Midbrain (tissue), 1 donor: ENCODE measurements at regions not wholly inside any gene's neighbourhood (a gene's known extent, or its start where the extent isn't known, plus 50 kb on each side); places are given as distances from the start of the nearest gene placed in this dataset.
"Not testable (repeated sequence)": the region's sequence is repeated elsewhere in the genome, so short reads cannot be mapped to it uniquely, and the experiment has no call there.

ENCODE experiments used
- DNase-seq: peaks from one replicate; lab custom pipeline; 2025; lab: John Stamatoyannopoulos, UW

- DNase-seq: peak; percentile 66
Measured at GRCh38 chr4:141346144-141346543, 125.4 kb downstream of the ZNF330 start.

- no peak for DNase-seq
Measured at GRCh38 chr4:141347684-141348083, 127.0 kb downstream of the ZNF330 start.

GRCh38 chr4:141348125-141348524 is 127.4 kb downstream of the ZNF330 start:
- no peak for DNase-seq

- DNase-seq: no peak
Measured at GRCh38 chr4:141348573-141348972, 127.9 kb downstream of the ZNF330 start.

- DNase-seq: no peak
Measured at GRCh38 chr4:141349236-141349635, 128.5 kb downstream of the ZNF330 start.

- no peak for DNase-seq
Measured at GRCh38 chr4:141350122-141350905, 129.6 kb downstream of the ZNF330 start.

GRCh38 chr4:141352331-141352730 is 131.6 kb downstream of the ZNF330 start:
- DNase-seq: peak; percentile 23

GRCh38 chr4:141352909-141353525 is 132.3 kb downstream of the ZNF330 start:
- DNase-seq: no peak

GRCh38 chr4:141356321-141356962 is 135.7 kb downstream of the ZNF330 start:
- DNase-seq: no peak

- no peak for DNase-seq
Measured at GRCh38 chr4:141356963-141357335, 136.3 kb downstream of the ZNF330 start.

- not testable (repeated sequence) for DNase-seq
Measured at GRCh38 chr4:141368241-141368640, 147.5 kb downstream of the ZNF330 start.

- DNase-seq: no peak
Measured at GRCh38 chr4:141371206-141371605, 150.5 kb downstream of the ZNF330 start.

- no peak for DNase-seq
Measured at GRCh38 chr4:141375855-141376254, 155.2 kb downstream of the ZNF330 start.

- DNase-seq: no peak
Measured at GRCh38 chr4:141376769-141377168, 156.1 kb downstream of the ZNF330 start.

- DNase-seq: no peak
Measured at GRCh38 chr4:141387299-141387698, 166.6 kb downstream of the ZNF330 start.

- no peak for DNase-seq
Measured at GRCh38 chr4:141388481-141388880, 167.8 kb downstream of the ZNF330 start.

GRCh38 chr4:141389649-141390048 is 169.0 kb downstream of the ZNF330 start:
- DNase-seq: no peak

GRCh38 chr4:141390571-141390970 is 169.9 kb downstream of the ZNF330 start:
- DNase-seq: no peak

- no peak for DNase-seq
Measured at GRCh38 chr4:141391293-141391692, 170.6 kb downstream of the ZNF330 start.

GRCh38 chr4:141391771-141392170 is 171.1 kb downstream of the ZNF330 start:
- DNase-seq: no peak

GRCh38 chr4:141395246-141395830 is 174.6 kb downstream of the ZNF330 start:
- DNase-seq: no peak

GRCh38 chr4:141395919-141396318 is 175.2 kb downstream of the ZNF330 start:
- no peak for DNase-seq

GRCh38 chr4:141402712-141403111 is 182.0 kb downstream of the ZNF330 start:
- no peak for DNase-seq
